ENCODE measurements at regions not wholly inside any gene's neighbourhood (a gene's known extent, or its start where the extent isn't known, plus 50 kb on each side); places are given as distances from the start of the nearest gene placed in this dataset.

DNA sequence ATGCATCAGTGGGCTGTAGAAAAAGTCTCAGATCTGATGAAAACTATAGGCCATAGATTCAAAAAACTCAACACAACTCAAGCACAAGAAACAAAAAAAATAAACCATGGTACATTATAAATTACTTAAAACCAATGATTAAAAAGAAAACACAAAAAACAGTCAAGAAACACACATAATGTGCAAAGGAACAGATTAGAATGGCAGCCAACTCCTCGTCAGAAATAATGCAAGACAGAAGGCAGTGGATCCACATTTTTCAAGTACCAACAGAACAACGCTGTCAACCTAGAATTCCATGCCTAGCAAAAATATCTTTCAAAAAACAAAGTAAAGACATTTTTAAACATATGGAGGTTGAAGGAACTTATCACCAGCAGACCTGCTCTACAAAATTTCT lies 69.7 kb downstream of the PSMB1 start:
- no peak for DNase-seq

- DNase-seq, result peak; percentile 27
Measured at GRCh38 chr6:170480050-170480692, 72.9 kb downstream of the PSMB1 start.

DNA sequence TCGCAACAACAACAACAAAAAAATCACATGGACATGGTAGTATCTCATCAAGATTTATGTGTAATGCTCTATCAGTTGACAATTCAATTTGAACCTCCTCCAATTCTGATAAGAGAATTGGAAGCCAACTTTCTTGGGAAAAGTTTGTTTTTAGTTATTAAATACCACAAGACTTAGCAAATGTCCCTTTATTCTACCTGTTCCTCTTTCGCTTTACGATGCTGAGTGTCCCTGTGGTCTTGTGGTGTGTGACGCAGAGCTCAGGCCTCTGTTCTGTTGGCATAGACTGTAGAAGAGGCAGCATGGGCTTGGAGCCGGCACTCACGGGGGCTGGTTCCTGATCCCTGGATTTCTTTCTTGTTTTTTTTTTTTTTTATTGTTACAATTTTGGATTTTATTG lies 76.7 kb downstream of the PSMB1 start:
- no peak for DNase-seq

- DNase-seq, result no peak
Measured at GRCh38 chr6:170475118-170475517, 78.0 kb downstream of the PSMB1 start.

- DNase-seq, result no peak
Measured at GRCh38 chr6:170473801-170474200, 79.3 kb downstream of the PSMB1 start.

- DNase-seq, result no peak
Measured at GRCh38 chr6:170473301-170473717, 79.8 kb downstream of the PSMB1 start.

DNA sequence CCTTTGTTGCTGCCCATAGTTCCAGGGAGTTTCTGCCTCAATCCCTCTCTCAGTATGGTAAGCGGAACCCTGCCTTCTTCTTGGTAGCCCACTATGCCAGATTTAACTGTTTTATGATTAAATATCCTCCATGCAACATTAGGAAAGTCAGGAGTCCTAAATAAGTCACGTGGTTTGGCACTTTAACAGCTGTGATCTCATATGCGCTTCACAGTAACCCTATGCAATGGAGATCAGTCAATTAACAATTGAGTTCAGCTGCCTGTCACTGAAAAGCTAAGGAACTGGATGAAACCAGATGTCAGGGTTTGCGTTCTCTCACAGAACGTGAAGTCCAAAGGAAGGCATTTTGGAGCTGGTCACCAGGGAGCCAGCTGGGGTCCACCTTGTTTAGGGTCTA lies 81.6 kb downstream of the PSMB1 start:
- no peak for DNase-seq

DNA sequence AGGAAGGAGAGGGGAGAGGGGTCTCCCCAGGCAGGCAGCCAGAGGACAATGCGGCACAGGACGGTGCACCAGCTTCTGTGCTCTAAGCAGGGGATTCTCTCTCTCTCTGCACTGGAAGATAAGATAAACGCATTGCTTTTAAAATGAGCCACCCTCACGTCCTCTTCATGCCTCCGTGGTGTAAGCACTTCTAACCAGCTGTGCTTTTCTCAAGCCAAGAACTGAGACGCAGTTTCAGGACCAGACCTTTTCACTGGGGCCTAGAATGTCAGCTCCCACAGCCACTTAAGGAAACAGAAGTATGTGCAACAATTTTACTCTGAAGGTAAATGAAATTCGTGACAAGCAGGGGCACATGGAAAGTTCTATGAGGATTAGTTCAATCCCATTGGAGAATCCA lies 82.4 kb downstream of the PSMB1 start:
- DNase-seq, result no peak

DNA sequence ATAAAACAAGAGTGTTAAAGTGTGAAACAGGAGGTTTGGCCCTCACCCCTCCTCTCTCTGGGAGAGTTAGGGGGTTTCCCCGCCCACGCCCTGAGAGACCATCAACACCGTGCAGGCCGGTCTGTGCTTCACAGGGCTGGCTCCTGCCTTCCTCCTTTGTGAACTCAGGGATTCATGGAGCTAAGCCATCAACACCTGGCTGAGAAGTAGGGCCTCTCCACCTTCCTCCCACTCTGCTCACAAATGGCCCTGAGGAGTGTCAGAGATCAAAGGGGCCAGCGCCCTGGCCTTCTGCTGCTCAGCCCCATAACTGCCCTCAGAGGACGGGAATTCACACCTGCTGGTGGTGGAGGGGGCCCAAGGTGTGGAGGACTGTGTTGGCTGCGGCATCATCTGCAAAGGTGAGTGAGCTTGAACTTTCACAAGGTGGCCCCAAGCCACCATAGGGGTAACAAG lies 88.6 kb downstream of the PSMB1 start:
- no peak for DNase-seq

GRCh38 chr6:170464080-170464479 lies 89.0 kb downstream of the PSMB1 start:
- no peak for DNase-seq

DNA sequence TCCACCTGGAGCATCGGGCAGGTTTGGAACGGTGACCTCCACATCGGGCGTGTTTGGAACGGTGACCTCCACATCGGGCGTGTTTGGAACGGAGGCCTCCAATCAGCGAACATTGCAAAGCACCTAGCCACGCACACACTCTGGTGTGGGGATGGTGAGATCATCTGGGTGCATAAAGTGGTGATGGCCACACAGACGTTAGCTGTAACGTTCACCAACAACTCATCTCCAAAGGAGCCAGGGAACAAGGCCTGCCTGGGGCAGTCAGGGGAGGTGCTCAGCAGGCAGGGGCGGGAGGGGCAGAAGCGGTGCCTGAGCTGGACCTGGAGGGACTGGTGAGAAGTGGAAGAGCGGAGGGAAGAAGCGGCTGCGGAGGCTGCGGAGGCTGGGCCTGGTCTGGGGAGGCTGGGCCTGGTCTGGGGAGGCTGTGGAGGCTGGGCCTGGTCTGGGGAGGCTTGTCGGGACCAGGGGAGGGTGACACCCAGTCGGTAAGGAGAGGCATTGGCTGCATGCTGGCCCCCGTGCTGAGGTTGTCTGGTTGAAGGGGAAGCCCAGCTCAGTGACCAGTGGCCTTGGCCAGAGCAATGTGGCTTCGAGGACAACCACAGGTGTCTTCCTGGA lies 89.9 kb downstream of the PSMB1 start:
- no peak for DNase-seq

DNA sequence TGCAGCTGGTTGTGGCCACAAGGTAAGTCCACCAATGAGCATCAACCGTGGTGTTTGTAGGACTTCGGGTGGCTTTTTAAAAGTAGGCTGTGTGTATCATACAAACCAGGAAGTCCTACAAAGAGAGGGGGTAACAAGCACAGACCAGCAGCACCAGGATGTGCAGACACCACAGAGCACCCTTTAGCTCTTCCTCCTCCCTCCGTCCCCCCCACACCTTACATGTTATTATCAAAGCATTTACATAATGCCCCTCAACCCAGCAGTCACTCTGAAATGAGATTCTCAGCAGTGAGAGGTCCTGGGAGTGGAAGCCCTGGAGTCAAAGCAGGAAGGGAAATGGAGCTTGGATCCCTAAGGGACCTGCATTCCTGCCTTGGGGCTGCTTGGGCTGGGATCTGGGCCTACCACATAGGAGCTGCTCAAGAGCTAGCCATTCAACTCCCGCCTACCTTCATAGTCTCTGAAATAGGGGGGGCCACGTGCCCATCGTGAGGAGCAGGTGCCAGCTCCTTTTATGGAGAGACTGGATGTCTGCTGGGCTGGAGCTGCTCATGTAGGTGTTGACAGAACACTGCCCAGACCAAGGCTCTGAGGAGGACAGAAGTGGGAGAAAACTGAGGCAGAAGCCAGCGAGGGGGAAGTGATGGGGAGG lies 90.6 kb downstream of the PSMB1 start:
- peak; percentile 88 for DNase-seq

DNA sequence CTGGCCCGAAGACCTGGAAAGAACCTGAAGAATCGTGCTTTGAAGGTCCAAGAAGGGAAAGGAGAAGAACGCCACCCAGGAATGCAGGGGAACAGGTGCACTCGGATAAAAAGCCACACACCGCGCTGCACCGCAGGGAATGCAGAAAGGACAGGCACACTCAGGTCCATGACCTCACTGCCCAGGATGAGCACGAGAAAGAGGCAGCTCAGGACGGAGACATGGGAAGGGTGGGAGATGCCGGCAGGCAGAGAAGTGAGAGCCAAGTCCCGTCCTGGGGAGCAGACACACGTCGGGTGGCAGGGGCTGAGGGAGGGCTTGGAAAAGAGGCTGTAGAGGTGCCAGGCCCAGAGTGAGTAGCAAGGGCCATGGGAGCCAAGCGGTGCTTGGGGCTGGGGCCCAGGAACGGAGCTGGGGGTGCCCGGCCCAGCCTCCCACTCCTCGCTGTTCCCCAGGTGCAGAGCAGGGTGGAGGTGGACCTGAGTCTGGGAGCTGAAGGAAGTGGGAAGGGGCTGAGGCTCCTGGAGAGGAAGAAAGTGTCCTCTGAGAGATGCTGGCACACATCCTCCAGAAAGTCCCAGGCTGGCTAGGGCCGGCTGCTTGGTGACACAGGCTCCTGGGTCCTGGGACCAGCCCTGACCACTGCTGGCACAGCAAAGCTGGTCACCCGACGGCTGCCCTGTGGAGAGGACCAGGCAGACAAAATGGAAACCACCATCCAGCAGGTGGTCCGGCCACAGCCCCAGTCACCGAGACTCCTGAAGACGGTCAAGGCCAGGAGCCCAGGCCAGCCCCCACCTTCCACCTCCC lies 91.3 kb downstream of the PSMB1 start:
- DNase-seq, result no peak

- no peak for DNase-seq
Measured at GRCh38 chr6:170461111-170461510, 92.0 kb downstream of the PSMB1 start.

- no peak for DNase-seq
Measured at GRCh38 chr6:170460641-170461040, 92.5 kb downstream of the PSMB1 start.

- DNase-seq, result no peak
Measured at GRCh38 chr6:170459451-170459850, 93.7 kb downstream of the PSMB1 start.

- no peak for DNase-seq
Measured at GRCh38 chr6:170456886-170457698, 96.0 kb downstream of the PSMB1 start.

Measured in NCI-H2029 (cell line).